GM12873 (cell line): ENCODE measurements at regions not wholly inside any gene's neighbourhood (a gene's known extent, or its start where the extent isn't known, plus 50 kb on each side); places are given as distances from the start of the nearest gene placed in this dataset.

Experiments
- CTCF ChIP-seq: IDR thresholded peaks from 2 replicates; pipeline ENCODE4 v1.5.1; 2012; ENCODE audit warnings: low read depth, mild to moderate bottlenecking, moderate library complexity, low read length, control low read depth; ENCODE audit not compliant: insufficient read depth; ENCODE audit errors: missing control alignments

GRCh38 chr1:232579958-232580941, 49.7 kb downstream of the SIPA1L2 start:
- TF ChIP-seq CTCF = no peak

- no peak for TF ChIP-seq CTCF
Measured at GRCh38 chr1:232579466-232579865, 50.5 kb downstream of the SIPA1L2 start.

GRCh38 chr1:232578651-232579195, 51.2 kb downstream of the SIPA1L2 start:
- TF ChIP-seq CTCF = no peak

- no peak for TF ChIP-seq CTCF
Measured at GRCh38 chr1:232577772-232578171, 52.2 kb downstream of the SIPA1L2 start.

- TF ChIP-seq CTCF = no peak
Measured at GRCh38 chr1:232576537-232576936, 53.4 kb downstream of the SIPA1L2 start.

- no peak for TF ChIP-seq CTCF
Measured at GRCh38 chr1:232575763-232576040, 54.2 kb downstream of the SIPA1L2 start.

- no peak for TF ChIP-seq CTCF
Measured at GRCh38 chr1:232574889-232575762, 54.8 kb downstream of the SIPA1L2 start.
